ENCODE measurements at regions not wholly inside any gene's neighbourhood (a gene's known extent, or its start where the extent isn't known, plus 50 kb on each side); places are given as distances from the start of the nearest gene placed in this dataset.

DNA sequence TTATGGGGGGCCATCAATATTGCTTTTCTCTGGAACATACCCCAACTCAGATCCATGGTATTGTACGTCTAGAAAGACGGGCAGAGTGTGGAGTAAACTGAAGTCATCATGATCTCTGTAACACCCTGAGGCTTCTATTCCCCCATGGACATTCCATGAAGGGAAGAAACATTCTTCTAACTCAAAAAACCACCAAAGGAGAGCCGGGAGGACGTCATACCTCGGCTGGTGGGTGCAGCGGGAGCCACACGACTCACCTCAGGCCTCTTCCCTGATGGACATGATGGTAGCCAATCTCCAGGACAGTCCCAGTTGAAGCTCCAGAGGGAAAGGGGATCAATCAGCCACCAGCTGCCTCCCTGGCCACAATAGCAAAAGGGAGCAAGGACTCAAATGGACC, 127.3 kb downstream of the MREG start:
- TF ChIP-seq BHLHE40 (IDR thresholded peaks at IDR 0.05; ENCODE audit: borderline replicate concordance) = no peak
- TF ChIP-seq L3MBTL2 (conservative IDR thresholded peaks at IDR 0.05) = no peak
- no peak for TF ChIP-seq FOXA1 (IDR thresholded peaks at IDR 0.05)
- TF ChIP-seq SP1 (IDR thresholded peaks at IDR 0.05) = no peak
- TF ChIP-seq FOXM1 (IDR thresholded peaks at IDR 0.05; ENCODE audit: borderline replicate concordance) = no peak

All from HEK293T (cell line).